Limb (tissue), 2 donors: ENCODE measurements at regions not wholly inside any gene's neighbourhood (a gene's known extent, or its start where the extent isn't known, plus 50 kb on each side); places are given as distances from the start of the nearest gene placed in this dataset.

Experiments used
- DNase-seq, 2 donors: peaks; one replicate each; pipeline ENCODE4 v3.0.0-alpha.2; 2016; ENCODE audit errors: extremely low spot score in 2 of 2

GRCh38 chr11:37812281-37812880 lies 1214.3 kb upstream of the RAG2 start:
- no peak for DNase-seq

DNA sequence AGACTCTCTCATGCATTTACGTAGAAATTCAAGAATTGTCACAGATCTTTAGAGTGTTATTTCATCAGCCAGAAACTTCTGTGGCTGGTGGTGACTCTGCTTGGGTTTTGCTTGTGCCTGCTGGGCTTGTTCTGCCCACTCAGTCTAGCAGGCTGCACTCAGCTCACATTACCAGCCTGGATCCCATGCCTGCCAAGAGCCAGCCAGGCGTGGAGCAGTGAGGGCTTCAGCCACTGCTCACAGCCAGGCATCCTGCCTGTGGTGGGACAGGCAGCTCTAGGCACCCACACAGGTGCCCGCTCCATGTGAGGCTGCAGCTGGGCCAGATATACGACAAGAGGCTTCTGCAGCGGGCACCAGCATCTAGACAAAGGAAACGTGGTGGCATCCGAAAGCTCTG lies 1213.3 kb upstream of the RAG2 start:
- DNase-seq: no peak

GRCh38 chr11:37804666-37805065 lies 1206.6 kb upstream of the RAG2 start:
- DNase-seq: no peak

DNA sequence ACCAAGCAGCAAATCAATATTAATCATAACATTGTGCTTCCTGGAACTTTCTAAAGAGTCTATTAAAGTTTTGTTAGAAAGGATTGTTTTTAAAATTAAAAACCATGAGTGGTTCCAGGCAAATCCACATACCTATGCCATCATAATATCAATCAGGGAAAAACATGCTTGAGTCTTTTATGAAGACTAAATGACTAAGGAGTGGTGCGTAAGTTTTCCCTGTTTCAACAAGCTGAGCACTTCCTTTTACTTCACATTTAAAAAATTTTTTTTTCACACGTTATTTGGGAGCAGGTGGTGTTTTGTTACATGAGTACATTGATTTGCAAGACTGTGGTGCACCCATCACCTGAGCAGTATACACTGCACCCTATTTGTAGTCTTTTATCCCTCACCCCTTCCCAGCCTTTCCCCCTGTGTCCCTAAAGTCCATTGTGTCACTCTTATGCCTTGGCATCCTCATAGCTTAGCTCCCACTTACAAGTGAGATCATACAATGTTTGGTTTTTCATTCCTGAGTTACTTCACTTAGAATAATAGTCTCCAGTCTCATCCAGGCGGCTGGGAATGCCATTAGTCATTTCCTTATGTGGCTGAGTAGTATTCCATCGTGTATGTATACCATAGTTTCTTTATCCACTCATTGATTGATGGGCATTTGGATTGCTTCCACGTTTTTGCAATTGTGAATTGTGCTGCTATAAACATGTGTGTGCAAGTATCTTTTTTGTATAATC lies 1190.3 kb upstream of the RAG2 start:
- DNase-seq: no peak

DNA sequence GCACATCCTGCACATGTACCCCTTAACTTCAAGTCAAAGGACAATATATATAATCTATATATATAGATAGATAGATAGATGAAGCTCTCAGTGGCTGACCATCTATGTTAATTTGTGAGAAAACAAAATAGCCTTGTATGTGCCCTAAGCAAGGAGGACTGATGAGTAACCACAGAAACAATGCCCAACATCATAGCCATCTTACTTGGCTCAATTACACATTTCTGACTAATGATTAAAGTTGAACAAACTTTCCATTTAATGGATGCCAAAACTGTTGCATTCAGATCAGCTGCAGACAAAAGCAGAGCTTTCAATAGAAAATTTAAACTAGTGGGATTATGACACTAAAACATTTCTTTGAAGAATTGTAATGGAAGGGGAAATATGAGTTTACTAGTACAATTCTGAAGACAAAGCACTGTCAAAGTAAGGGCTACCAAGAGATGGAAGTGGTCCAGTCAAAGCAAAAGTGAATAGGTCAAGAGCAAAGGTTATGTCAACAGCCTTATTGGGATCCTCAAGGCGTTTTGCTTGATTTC lies 1188.2 kb upstream of the RAG2 start:
- no peak for DNase-seq

- DNase-seq: no peak
Measured at GRCh38 chr11:37774441-37774840, 1176.4 kb upstream of the RAG2 start.

GRCh38 chr11:37770145-37770544 lies 1172.1 kb upstream of the RAG2 start:
- no peak for DNase-seq

DNA sequence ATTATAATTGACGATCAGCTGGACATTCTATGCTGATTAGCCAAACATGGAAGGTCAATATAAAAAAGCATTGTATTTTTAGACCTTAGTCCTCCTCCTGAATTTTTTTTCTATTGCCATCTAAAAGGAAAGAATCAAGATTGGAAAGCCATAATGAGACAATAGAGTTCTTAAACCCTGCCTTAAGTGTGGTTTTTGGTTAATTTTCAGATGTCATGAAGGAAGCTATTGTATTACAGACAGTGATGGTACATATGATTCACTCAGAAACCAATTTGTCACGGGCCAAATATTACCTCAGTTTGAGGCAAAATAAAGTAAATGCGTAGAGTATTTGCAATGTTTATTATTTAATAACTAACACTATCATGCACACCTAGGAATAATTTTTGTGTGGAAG lies 1164.0 kb upstream of the RAG2 start:
- no peak for DNase-seq

- peak in 1 of 2 donors; percentile 24 for DNase-seq
Measured at GRCh38 chr11:37755521-37755920, 1157.5 kb upstream of the RAG2 start.

GRCh38 chr11:37748641-37749040 lies 1150.6 kb upstream of the RAG2 start:
- no peak for DNase-seq

GRCh38 chr11:37747121-37747520 lies 1149.1 kb upstream of the RAG2 start:
- no peak for DNase-seq

DNA sequence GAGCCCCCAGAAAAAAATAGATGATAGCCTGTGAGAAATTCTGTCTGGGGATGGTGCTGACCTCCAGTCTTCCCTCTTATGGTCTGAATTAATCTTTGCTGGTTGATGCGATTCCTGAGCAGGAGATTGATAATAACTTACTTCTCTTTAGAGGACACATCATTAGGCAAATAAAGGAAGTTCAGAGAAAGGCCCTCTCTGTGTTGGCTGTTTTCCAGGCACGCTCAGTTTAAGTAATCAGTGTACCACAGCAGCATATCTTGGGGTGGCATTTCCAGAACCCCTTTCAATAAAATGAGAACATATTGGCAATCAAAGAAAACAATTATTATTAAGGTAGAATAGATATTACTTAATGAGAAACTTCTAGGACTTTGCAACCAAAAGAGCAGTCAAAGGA lies 1129.3 kb upstream of the RAG2 start:
- DNase-seq: no peak

- DNase-seq: no peak
Measured at GRCh38 chr11:37724315-37724714, 1126.3 kb upstream of the RAG2 start.

DNA sequence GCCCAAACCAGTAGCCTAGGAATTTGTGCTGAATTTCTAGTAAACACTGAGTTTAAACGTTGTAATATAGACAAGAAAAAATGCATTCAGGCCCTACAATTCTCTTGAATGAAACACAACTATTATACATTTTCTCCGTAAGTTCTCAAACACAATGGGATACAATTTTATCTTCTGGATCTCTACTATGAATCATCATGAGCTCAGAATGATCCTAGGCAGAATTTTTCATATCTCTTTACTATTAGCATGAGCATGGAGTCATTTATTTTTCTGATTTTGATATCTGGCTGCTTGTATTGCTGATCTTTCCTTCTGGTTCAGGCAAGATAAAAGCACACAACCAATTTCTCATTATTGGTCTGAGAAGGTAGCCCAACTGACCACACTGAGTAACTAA lies 1123.4 kb upstream of the RAG2 start:
- no peak for DNase-seq

- no peak for DNase-seq
Measured at GRCh38 chr11:37718431-37718999, 1120.5 kb upstream of the RAG2 start.

GRCh38 chr11:37712251-37712650 lies 1114.2 kb upstream of the RAG2 start:
- peak in 1 of 2 donors; percentile 9 for DNase-seq

DNA sequence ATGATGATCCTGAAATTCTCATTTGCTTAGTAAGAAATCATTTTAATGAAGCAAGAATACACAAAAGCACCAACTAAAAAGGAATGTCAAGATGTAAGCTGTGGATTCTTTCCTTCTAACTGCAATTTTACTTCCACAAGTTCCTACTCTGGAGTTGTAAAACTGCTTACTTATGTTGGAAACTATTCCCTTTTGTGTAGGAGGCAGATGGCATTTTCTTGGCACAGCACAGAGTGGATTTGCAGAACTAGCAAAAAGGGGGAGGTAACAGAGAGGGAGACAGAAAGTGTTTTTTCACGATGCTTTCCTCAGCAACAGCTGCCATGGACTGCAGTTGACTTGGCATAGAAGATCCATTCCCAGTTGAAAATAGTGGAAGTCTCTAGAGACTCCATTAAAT lies 1112.0 kb upstream of the RAG2 start:
- peak in 1 of 2 donors; percentile 30 for DNase-seq

GRCh38 chr11:37704791-37705190 lies 1106.8 kb upstream of the RAG2 start:
- no peak for DNase-seq

DNA sequence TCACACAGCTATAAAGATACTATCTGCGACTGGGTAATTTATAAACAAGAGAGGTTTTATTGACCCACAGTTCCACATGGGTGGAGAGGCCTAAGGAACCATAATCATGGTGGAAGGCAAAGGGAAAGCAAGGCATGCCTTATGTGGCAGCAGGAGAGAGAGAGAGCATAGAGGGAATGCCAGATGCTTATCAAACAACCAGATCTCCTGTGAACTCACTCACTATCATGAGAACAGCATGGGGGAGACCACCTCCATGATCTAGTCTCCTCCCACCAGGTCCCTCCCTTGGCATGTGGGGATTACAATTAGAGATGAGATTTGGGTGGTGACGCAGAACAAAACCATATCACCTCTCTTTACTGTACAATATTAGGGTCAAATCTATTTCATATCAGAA lies 1101.6 kb upstream of the RAG2 start:
- DNase-seq: no peak

GRCh38 chr11:37695283-37695682 lies 1097.2 kb upstream of the RAG2 start:
- DNase-seq: no peak

- DNase-seq: no peak
Measured at GRCh38 chr11:37689951-37690350, 1091.9 kb upstream of the RAG2 start.

DNA sequence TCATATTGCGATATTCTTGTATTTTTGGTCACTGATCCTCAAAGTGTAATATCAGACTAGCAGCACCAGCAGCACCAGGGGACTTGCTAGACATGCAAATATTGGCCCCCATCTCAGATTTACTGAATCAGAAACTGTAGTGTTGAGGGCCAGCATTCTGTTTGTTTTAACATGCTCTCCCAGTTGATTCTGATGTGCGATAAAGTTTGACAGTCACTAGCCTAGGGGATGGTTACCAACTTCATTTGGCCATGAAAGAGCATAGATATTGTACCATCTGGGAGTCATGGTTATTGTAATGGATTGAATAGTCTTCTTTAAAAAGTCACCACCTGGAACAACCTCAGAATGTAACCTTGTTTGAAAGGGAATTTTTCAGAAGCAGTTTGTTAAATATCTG lies 1090.4 kb upstream of the RAG2 start:
- no peak for DNase-seq

DNA sequence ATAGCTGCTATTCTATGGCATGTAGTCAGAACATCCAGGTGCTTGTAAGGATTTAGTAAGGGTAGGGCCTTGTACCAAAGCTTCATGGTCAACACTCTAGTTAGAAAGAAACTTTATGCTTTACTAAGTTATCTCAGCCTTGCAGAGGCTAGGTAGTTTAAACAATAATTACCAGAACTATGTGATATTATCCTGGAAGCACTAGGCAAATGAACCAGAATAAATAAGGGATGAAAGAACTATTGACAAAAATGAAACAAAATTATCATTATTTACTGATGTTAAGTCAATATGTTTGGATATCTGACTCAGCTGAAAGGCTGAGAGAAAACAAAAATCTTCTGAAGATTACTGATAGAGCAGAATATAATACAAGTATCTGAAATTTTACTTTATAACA lies 1089.1 kb upstream of the RAG2 start:
- no peak for DNase-seq
